ENCODE measurements at regions not wholly inside any gene's neighbourhood (a gene's known extent, or its start where the extent isn't known, plus 50 kb on each side); places are given as distances from the start of the nearest gene placed in this dataset.

GRCh38 chr16:88329726-88330700 lies 52.7 kb upstream of the ZNF469 start:
- Histone ChIP-seq H3K9me3 (ENCODE audit: control insufficient read depth, low read depth, low read length) (no peaks in the 10 kb centered on the region), H3K27ac (ENCODE audit: insufficient read length, low read depth, low read length) (no peak overlapping the region), H3T11ph (ENCODE audit: low read length) (no peak overlapping the region), H2AFZ (ENCODE audit: low read length) (no peak overlapping the region), H3K18ac (ENCODE audit: insufficient read length, low read depth, low read length) (no peak overlapping the region), H3K23me2 (ENCODE audit: insufficient read length, low read depth, low read length, poor library complexity, severe bottlenecking) (no peaks in the 10 kb centered on the region), H4K20me1 (ENCODE audit: control insufficient read depth, insufficient read depth, insufficient read length) (no peaks in the 10 kb centered on the region), H3K9ac (ENCODE audit: extremely low read depth, insufficient read length, low read length) (no peak overlapping the region), H3K4ac (ENCODE audit: low read depth, low read length) (no peak overlapping the region), H2BK120ac (ENCODE audit: low read depth, low read length, poor library complexity, severe bottlenecking) (no peak overlapping the region), H3K23ac (ENCODE audit: insufficient read length, low read depth, low read length) (no peak overlapping the region), H2AK5ac (ENCODE audit: insufficient read length, low read length) (no peak overlapping the region), H3K27me3 (ENCODE audit: insufficient read depth, low read length) (no peaks in the 10 kb centered on the region), H3K79me2 (ENCODE audit: insufficient read depth, low read length) (no peaks in the 10 kb centered on the region), H4K91ac (ENCODE audit: insufficient read length, low read depth, low read length) (no peak overlapping the region), H3K4me1 (ENCODE audit: insufficient read depth, low read length) (no peaks in the 10 kb centered on the region), H2BK15ac (ENCODE audit: low read depth, low read length) (no peak overlapping the region), H3K4me2 (ENCODE audit: insufficient read depth, insufficient read length, low read length) (no peak overlapping the region), H2BK12ac (ENCODE audit: insufficient read length, low read depth, low read length) (no peak overlapping the region), H2BK5ac (ENCODE audit: insufficient read length, low read length) (no peak overlapping the region), H4K8ac (replicated peaks; ENCODE audit: insufficient read length, low read depth, low read length) (no peak overlapping the region), H3K56ac (ENCODE audit: insufficient read length, low read depth, low read length) (no peak overlapping the region), H3K14ac (ENCODE audit: insufficient read depth, low read length) (no peak overlapping the region), H3K79me1 (ENCODE audit: insufficient read depth, low read depth, low read length, poor library complexity, severe bottlenecking) (no peaks in the 10 kb centered on the region), H2BK20ac (ENCODE audit: low read depth, low read length, poor library complexity, severe bottlenecking) (no peak overlapping the region), H4K5ac (ENCODE audit: insufficient read length, low read depth, low read length) (no peak overlapping the region)
- no peaks in the 10 kb centered on the region for H3K9me3 Mint-ChIP-seq
- no peaks in the 10 kb centered on the region for H3K4me1 Mint-ChIP-seq
- no peak overlapping the region for H3K4me3 Mint-ChIP-seq
- no peaks in the 10 kb centered on the region for H3K36me3 Mint-ChIP-seq (ENCODE audit: insufficient read depth in 1 of 3, low read depth in 3 of 3)
- TF ChIP-seq CTCF (conservative IDR thresholded peaks at IDR 0.05) = no peak
- no peaks in the 10 kb centered on the region; the same call in 1 of the 2 replicates for H3K27me3 Mint-ChIP-seq (ENCODE audit: low read depth)
- no peak overlapping the region for H3K27ac Mint-ChIP-seq
- whole genome bisulfite sequencing (ENCODE audit: extremely low coverage, insufficient read length, low lambda C conversion rate) = no CpG with 5 or more reads among the region's 25 CpGs
- DNase-seq = no peak

Data from H9 (cell line).